Trophoblast cell (in vitro differentiated cells and primary cell): ENCODE measurements at regions not wholly inside any gene's neighbourhood (a gene's known extent, or its start where the extent isn't known, plus 50 kb on each side); places are given as distances from the start of the nearest gene placed in this dataset.
A peak's percentile ranks its signal among the peaks of the same experiment; 100 is the strongest.

Source experiments
- DNase-seq, 2 donors: peaks; one replicate each; pipeline ENCODE4 v3.0.0-alpha.2; 2016
- H2AFZ ChIP-seq: 2 replicates; pipeline ENCODE4 v1.6.1; 2013; ENCODE audit warnings: low read length, moderate library complexity, mild to moderate bottlenecking; ENCODE audit not compliant: insufficient read depth, poor library complexity
- H2AK5ac ChIP-seq: 2 replicates; pipeline ENCODE4 v1.6.1; 2013; ENCODE audit warnings: mild to moderate bottlenecking, low read length
- H2BK120ac ChIP-seq: 2 replicates; pipeline ENCODE4 v1.6.1; 2013; ENCODE audit warnings: low read length, mild to moderate bottlenecking, moderate library complexity; ENCODE audit not compliant: insufficient read depth, poor library complexity
- H2BK12ac ChIP-seq: 2 replicates; pipeline ENCODE4 v1.6.1; 2013; ENCODE audit warnings: mild to moderate bottlenecking, low read length, moderate library complexity
- H2BK5ac ChIP-seq: 2 replicates; pipeline ENCODE4 v1.6.1; 2013; ENCODE audit warnings: low read length, low read depth, moderate library complexity, mild to moderate bottlenecking; ENCODE audit not compliant: poor library complexity
- H3K14ac ChIP-seq: 2 replicates; pipeline ENCODE4 v1.6.1; 2013; ENCODE audit warnings: mild to moderate bottlenecking, low read length
- H3K18ac ChIP-seq: 2 replicates; pipeline ENCODE4 v1.6.1; 2013; ENCODE audit warnings: mild to moderate bottlenecking, low read length
- H3K23ac ChIP-seq: 2 replicates; pipeline ENCODE4 v1.6.1; 2013; ENCODE audit warnings: low read length
- H3K27ac ChIP-seq: 2 replicates; pipeline ENCODE4 v1.5.1; 2013; ENCODE audit warnings: low read depth, mild to moderate bottlenecking, inconsistent platforms, low read length, moderate library complexity
- H3K27me3 ChIP-seq: 2 replicates; pipeline ENCODE4 v1.6.1; 2013; ENCODE audit warnings: inconsistent platforms, mild to moderate bottlenecking, low read length, moderate library complexity; ENCODE audit not compliant: insufficient read depth
- H3K36me3 ChIP-seq, 2 experiments: 1 replicate in 1 of 2; 2 replicates in 1 of 2; pipeline ENCODE4 v1.6.1; 2013; ENCODE audit warnings: low read length in 2 of 2, mild to moderate bottlenecking in 2 of 2, moderate library complexity in 1 of 2; ENCODE audit not compliant: insufficient read depth in 2 of 2, control insufficient read depth in 1 of 2
- H3K4ac ChIP-seq: 2 replicates; pipeline ENCODE4 v1.6.1; 2013; ENCODE audit warnings: low read depth, mild to moderate bottlenecking, low read length, moderate library complexity
- H3K4me1 ChIP-seq, 2 experiments: 1 replicate in 1 of 2; 2 replicates in 1 of 2; pipeline ENCODE4 v1.6.1; 2013; ENCODE audit warnings: low read length in 2 of 2, mild to moderate bottlenecking in 2 of 2, moderate library complexity in 1 of 2; ENCODE audit not compliant: insufficient read depth in 2 of 2, control insufficient read depth in 1 of 2
- H3K4me2 ChIP-seq: 2 replicates; pipeline ENCODE4 v1.6.1; 2013; ENCODE audit warnings: inconsistent platforms, mild to moderate bottlenecking, low read length, moderate library complexity
- H3K4me3 ChIP-seq: 2 replicates; pipeline ENCODE4 v1.5.1; 2013; ENCODE audit warnings: mild to moderate bottlenecking, low read depth, low read length, inconsistent platforms
- H3K79me1 ChIP-seq: one replicate; pipeline ENCODE4 v1.6.1; 2013; ENCODE audit warnings: low read length
- H3K79me2 ChIP-seq: 2 replicates; pipeline ENCODE4 v1.6.1; 2013; ENCODE audit warnings: low read length, mild to moderate bottlenecking; ENCODE audit not compliant: control insufficient read depth, insufficient read depth, poor library complexity
- H3K9ac ChIP-seq: 2 replicates; pipeline ENCODE4 v1.6.1; 2013; ENCODE audit warnings: mild to moderate bottlenecking, low read length
- H3K9me3 ChIP-seq: 2 replicates; pipeline ENCODE4 v1.6.1; 2013; ENCODE audit warnings: low read depth, mild to moderate bottlenecking, control low read depth, inconsistent platforms, low read length; ENCODE audit not compliant: insufficient read depth
- H4K12ac ChIP-seq: 2 replicates; pipeline ENCODE4 v1.6.1; 2013; ENCODE audit warnings: low read depth, mild to moderate bottlenecking, low read length, moderate library complexity
- H4K8ac ChIP-seq: 2 replicates; pipeline ENCODE4 v1.6.1; 2013; ENCODE audit warnings: low read depth, mild to moderate bottlenecking, low read length, moderate library complexity
- H4K91ac ChIP-seq: one replicate; pipeline ENCODE4 v1.6.1; 2013; ENCODE audit warnings: low read depth, mild to moderate bottlenecking, low read length, moderate library complexity
- WGBS: extraction: QIAGEN DNeasy Blood & Tissue Kit; methylation state at CpG from one replicate; pipeline ENCODE4 v1.1.7; 2013; ENCODE audit warnings: missing lambda C conversion rate; ENCODE audit not compliant: insufficient read length, insufficient coverage; ENCODE audit errors: extremely low coverage; 5-methylcytosine and 5-hydroxymethylcytosine counted together

GRCh38 chr16:65964752-65965151, 401.7 kb upstream of the CDH5 start:
- no peaks in the 10 kb centered on the region for H3K27me3 ChIP-seq
- no peak overlapping the region for H2AK5ac ChIP-seq
- no peak overlapping the region for H3K14ac ChIP-seq
- H3K4me2 ChIP-seq = no peak overlapping the region
- no peak overlapping the region for H3K18ac ChIP-seq
- H4K8ac ChIP-seq = no peak overlapping the region
- H2BK120ac ChIP-seq = no peak overlapping the region
- H3K9ac ChIP-seq = no peak overlapping the region
- H3K79me1 ChIP-seq = no peaks in the 10 kb centered on the region
- H2BK5ac ChIP-seq = no peak overlapping the region
- no peaks in the 10 kb centered on the region for H3K36me3 ChIP-seq
- H3K4ac ChIP-seq = no peak overlapping the region
- no peaks in the 10 kb centered on the region for H3K79me2 ChIP-seq
- no peak overlapping the region for H2BK12ac ChIP-seq
- H3K27ac ChIP-seq = no peak overlapping the region
- DNase-seq = peak in 1 of 2 donors; percentile 17
- H3K9me3 ChIP-seq = no peaks in the 10 kb centered on the region
- no peak overlapping the region for H2AFZ ChIP-seq
- H3K4me1 ChIP-seq = no peaks in the 10 kb centered on the region
- no peak overlapping the region for H4K91ac ChIP-seq
- no peak overlapping the region for H3K23ac ChIP-seq
- H3K4me3 ChIP-seq = no peak overlapping the region
- WGBS = no CpG with 5 or more reads among the region's 4 CpGs
- H4K12ac ChIP-seq = no peak overlapping the region

GRCh38 chr16:65961476-65962143, 404.9 kb upstream of the CDH5 start:
- no peak overlapping the region for H2BK5ac ChIP-seq

DNA sequence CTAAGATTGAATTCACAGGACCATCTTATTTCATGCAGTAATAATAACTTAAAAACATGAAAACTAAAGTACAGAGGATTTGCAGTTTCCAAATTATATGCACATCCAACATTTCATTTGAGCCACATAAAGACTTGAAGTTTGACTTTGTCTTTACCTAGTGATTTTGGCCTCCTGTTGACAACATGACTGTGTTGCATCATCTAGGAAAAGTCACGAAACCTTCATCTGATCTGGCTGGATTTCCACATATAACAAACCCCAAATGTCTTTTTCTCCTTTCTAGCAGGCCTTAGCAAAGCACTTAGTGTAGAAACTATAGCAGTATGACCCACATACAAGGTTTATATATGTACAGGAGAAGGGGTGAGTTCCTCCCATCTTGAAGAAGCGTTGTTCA, 406.5 kb upstream of the CDH5 start:
- no peak overlapping the region for H2BK12ac ChIP-seq

More at GRCh38 chr16:65961476-65962143, 404.9 kb upstream of the CDH5 start:
- Histone ChIP-seq H3K4me1 (no peaks in the 10 kb centered on the region), H2BK12ac (no peak overlapping the region), H2AK5ac (no peak overlapping the region), H3K36me3 (no peaks in the 10 kb centered on the region), H4K12ac (no peak overlapping the region), H3K27me3 (no peaks in the 10 kb centered on the region), H3K27ac (no peak overlapping the region), H3K79me1 (no peaks in the 10 kb centered on the region), H3K9ac (no peak overlapping the region), H2BK120ac (no peak overlapping the region), H3K4me2 (no peak overlapping the region), H2AFZ (no peak overlapping the region), H4K8ac (no peak overlapping the region), H3K79me2 (no peaks in the 10 kb centered on the region), H3K18ac (no peak overlapping the region), H4K91ac (no peak overlapping the region), H3K4ac (no peak overlapping the region), H3K14ac (no peak overlapping the region), H3K9me3 (no peaks in the 10 kb centered on the region), H3K23ac (no peak overlapping the region), H3K4me3 (no peak overlapping the region)
- no CpG with 5 or more reads among the region's 4 CpGs for WGBS
- no peak for DNase-seq

GRCh38 chr16:65958086-65958485, 408.4 kb upstream of the CDH5 start:
- H4K12ac ChIP-seq = no peak overlapping the region
- no peak overlapping the region for H4K8ac ChIP-seq
- no peaks in the 10 kb centered on the region for H3K9me3 ChIP-seq
- no peak overlapping the region for H2BK120ac ChIP-seq
- no peak overlapping the region for H3K14ac ChIP-seq
- H4K91ac ChIP-seq = no peak overlapping the region
- H3K4ac ChIP-seq = no peak overlapping the region
- H3K79me1 ChIP-seq = no peaks in the 10 kb centered on the region
- H3K9ac ChIP-seq = no peak overlapping the region
- H3K4me2 ChIP-seq = no peak overlapping the region
- H3K4me1 ChIP-seq = no peaks in the 10 kb centered on the region
- H3K79me2 ChIP-seq = no peaks in the 10 kb centered on the region
- no peak overlapping the region for H3K18ac ChIP-seq
- no peak overlapping the region for H2AFZ ChIP-seq
- H3K23ac ChIP-seq = no peak overlapping the region
- no CpG with 5 or more reads among the region's 3 CpGs for WGBS
- H3K4me3 ChIP-seq = no peak overlapping the region
- H2BK5ac ChIP-seq = no peak overlapping the region
- no peak overlapping the region for H3K27ac ChIP-seq
- no peak for DNase-seq
- no peak overlapping the region for H2BK12ac ChIP-seq
- no peak overlapping the region for H2AK5ac ChIP-seq
- H3K36me3 ChIP-seq = no peaks in the 10 kb centered on the region
- H3K27me3 ChIP-seq = no peaks in the 10 kb centered on the region

More for the DNA sequence above, 406.5 kb upstream of the CDH5 start:
- Histone ChIP-seq H3K79me2 (no peaks in the 10 kb centered on the region), H3K4ac (no peak overlapping the region), H2AK5ac (no peak overlapping the region), H3K9me3 (no peaks in the 10 kb centered on the region), H2BK5ac (no peak overlapping the region), H3K36me3 (no peaks in the 10 kb centered on the region), H3K9ac (no peak overlapping the region), H3K79me1 (no peaks in the 10 kb centered on the region), H3K4me3 (no peak overlapping the region), H3K14ac (no peak overlapping the region), H3K27ac (no peak overlapping the region), H3K18ac (no peak overlapping the region), H3K27me3 (no peaks in the 10 kb centered on the region), H4K12ac (no peak overlapping the region), H4K91ac (no peak overlapping the region), H3K4me1 (no peaks in the 10 kb centered on the region), H2AFZ (no peak overlapping the region), H4K8ac (no peak overlapping the region), H3K4me2 (no peak overlapping the region), H2BK120ac (no peak overlapping the region), H3K23ac (no peak overlapping the region)
- WGBS = no CpG with 5 or more reads among the region's 2 CpGs
- DNase-seq = no peak
